GM12878 (cell line): ENCODE measurements at regions not wholly inside any gene's neighbourhood (a gene's known extent, or its start where the extent isn't known, plus 50 kb on each side); places are given as distances from the start of the nearest gene placed in this dataset.

Experiments
- ATAC-seq: fragments of 200-7000 bp; cut with Tn5 transposase; 3 replicates; pipeline ENCODE4 v1.9.1; 2020; ENCODE audit warnings: mild to moderate bottlenecking, moderate library complexity
- BruUV-seq: library from RNA; stranded (reverse); fragments of 400-500 nt; replicated peaks from 2 replicates; lab custom pipeline; 2021; lab: Mats Ljungman, UMichigan
- CTCF ChIA-PET: fragments of 300-600 bp; sonication (Branson Sonifier 250); formaldehyde crosslinking; extraction: SDS; loops from one replicate; lab custom pipeline; 2021; ENCODE audit warnings: inconsistent platforms; lab: Yijun Ruan, JAX
- POLR2A ChIA-PET: fragments of 350-600 bp; formaldehyde crosslinking; extraction: SDS; loops from one replicate; lab custom pipeline; 2021; ENCODE audit warnings: inconsistent platforms; lab: Charles Lee
- RAD21 ChIA-PET: fragments of 300-600 bp; sonication (Branson Sonifier 250); formaldehyde crosslinking; loops from one replicate; lab custom pipeline; 2023; ENCODE audit warnings: antibody characterized with exemption; ENCODE audit not compliant: unreplicated experiment; lab: Charles Lee
- SMC1A ChIA-PET: fragments of 300-600 bp; sonication (Branson Sonifier 250); formaldehyde crosslinking; loops from one replicate; lab custom pipeline; 2023; ENCODE audit not compliant: unreplicated experiment, uncharacterized antibody; lab: Charles Lee
- DNase-seq: peaks from one replicate; pipeline ENCODE4 v3.0.0-alpha.2; 2011; ENCODE audit warnings: low read depth, low spot score
- FAIRE-seq: peaks from 3 replicates; lab custom pipeline; 2011; peaks lifted over from hg19 to GRCh38; lab: Jason Lieb, UNC
- H2AFZ ChIP-seq: 2 replicates; pipeline ENCODE4 v1.6.0; 2011; ENCODE audit warnings: low read depth, low read length, control low read depth; ENCODE audit not compliant: control insufficient read depth
- H3K27ac ChIP-seq: 2 replicates; pipeline ENCODE4 v1.5.1; 2011; ENCODE audit warnings: control low read depth; ENCODE audit not compliant: control insufficient read depth, insufficient read depth
- H3K27me3 ChIP-seq, 2 experiments: replicated peaks in 1 of 2; 2 replicates each; pipeline versions ENCODE4 v1.6.0 to v1.6.1; 2011; ENCODE audit warnings: low read length in 1 of 2; ENCODE audit not compliant: control insufficient read depth in 2 of 2, insufficient read depth in 2 of 2
- H3K36me3 ChIP-seq, 2 experiments: 2 replicates each; pipeline ENCODE4 v1.5.1; 2011; ENCODE audit warnings: low read length in 1 of 2; ENCODE audit not compliant: control insufficient read depth in 2 of 2, insufficient read depth in 2 of 2
- H3K4me1 ChIP-seq: 2 replicates; pipeline ENCODE4 v1.6.1; 2011; ENCODE audit warnings: mild to moderate bottlenecking, low read length, moderate library complexity, mixed read lengths; ENCODE audit not compliant: control insufficient read depth, insufficient read depth
- H3K4me2 ChIP-seq: 2 replicates; pipeline ENCODE4 v1.6.0; 2011; ENCODE audit warnings: control low read depth; ENCODE audit not compliant: control insufficient read depth, insufficient read depth
- H3K4me3 ChIP-seq: fragments of 200-600 bp; sonication (generic); 2 replicates; pipeline ENCODE4 v1.5.1; 2016
- H3K79me2 ChIP-seq: 2 replicates; pipeline ENCODE4 v1.6.0; 2011; ENCODE audit warnings: low read length; ENCODE audit not compliant: control insufficient read depth, insufficient read depth
- H3K9ac ChIP-seq: 2 replicates; pipeline ENCODE4 v1.8.0; 2011; ENCODE audit warnings: low read length, control low read depth, mixed read lengths; ENCODE audit not compliant: control insufficient read depth, insufficient read depth
- H3K9me3 ChIP-seq: replicated peaks from 3 replicates; pipeline ENCODE4 v1.5.1; 2011; ENCODE audit warnings: mild to moderate bottlenecking, low read length; ENCODE audit not compliant: control insufficient read depth, insufficient read depth
- H4K20me1 ChIP-seq: 2 replicates; pipeline ENCODE4 v1.6.0; 2011; ENCODE audit not compliant: control insufficient read depth, insufficient read depth
- E4F1 ChIP-seq: fragments of 450-650 bp; IDR thresholded peaks from 2 replicates; pipeline ENCODE4 v1.6.1; 2018; ENCODE audit warnings: borderline replicate concordance, mild to moderate bottlenecking; ENCODE audit not compliant: partially characterized antibody
- ETV6 ChIP-seq, 2 experiments: fragments of 450-650 bp in 1 of 2; IDR thresholded peaks in 1 of 2; conservative IDR thresholded peaks in 1 of 2; 2 replicates each; pipeline ENCODE4 v1.6.1; 2014; ENCODE audit warnings: antibody characterized with exemption in 1 of 2, borderline replicate concordance in 1 of 2, low read depth in 1 of 2, mild to moderate bottlenecking in 1 of 2, moderate library complexity in 1 of 2
- IKZF2 ChIP-seq, 2 experiments: fragments of 450-650 bp; IDR thresholded peaks; 2 replicates each; pipeline ENCODE4 v1.6.1; 2017; ENCODE audit warnings: mild to moderate bottlenecking in 2 of 2, moderate library complexity in 2 of 2
- IRF5 ChIP-seq: fragments of 450-650 bp; IDR thresholded peaks from 2 replicates; pipeline ENCODE4 v1.6.1; 2017; ENCODE audit warnings: borderline replicate concordance
- KDM1A ChIP-seq: fragments of 200-600 bp; sonication (generic); IDR thresholded peaks from 2 replicates; pipeline ENCODE4 v1.6.1; 2016; ENCODE audit warnings: borderline replicate concordance
- MTA2 ChIP-seq: fragments of 450-650 bp; IDR thresholded peaks from 2 replicates; pipeline ENCODE4 v1.6.1; 2016; ENCODE audit warnings: low read depth, mild to moderate bottlenecking, moderate library complexity
- POLR2AphosphoS2 ChIP-seq: IDR thresholded peaks from 2 replicates; pipeline ENCODE4 v1.6.1; 2011; ENCODE audit warnings: low read depth, mild to moderate bottlenecking, low read length, improper control_type of control experiment, moderate library complexity
- RBBP5 ChIP-seq: fragments of 200-600 bp; sonication (generic); conservative IDR thresholded peaks from 2 replicates; pipeline ENCODE4 v1.6.1; 2016
- STAT1 ChIP-seq: fragments of 450-650 bp; conservative IDR thresholded peaks from 2 replicates; pipeline ENCODE4 v1.6.1; 2014; ENCODE audit warnings: antibody characterized with exemption, mild to moderate bottlenecking
- TBL1XR1 ChIP-seq: IDR thresholded peaks from 2 replicates; pipeline ENCODE4 v1.6.1; 2012; ENCODE audit warnings: low read depth, low read length, improper control_type of control experiment
- YY1 ChIP-seq: IDR thresholded peaks from 2 replicates; pipeline ENCODE4 v1.6.1; 2011; ENCODE audit warnings: low read depth, mild to moderate bottlenecking, low read length
- ZBED1 ChIP-seq: IDR thresholded peaks from 2 replicates; pipeline ENCODE4 v1.6.1; 2016; ENCODE audit warnings: borderline replicate concordance
- ZNF384 ChIP-seq: IDR thresholded peaks from 2 replicates; pipeline ENCODE4 v1.6.1; 2012; ENCODE audit warnings: low read depth, mild to moderate bottlenecking, low read length, improper control_type of control experiment, borderline replicate concordance
- WGBS: methylation state at CpG from one replicate; pipeline ENCODE4 v1.1.6; 2016; ENCODE audit warnings: low lambda C conversion rate; ENCODE audit not compliant: insufficient replicate concordance, insufficient coverage; ENCODE audit errors: missing lambda C conversion rate; 5-methylcytosine and 5-hydroxymethylcytosine counted together
- in situ Hi-C: fragments of 300-500 bp; cut with MboI; formaldehyde crosslinking; loops from 9 replicates; pipeline ENCODE4 v1.14.3; 2018; ENCODE audit warnings: mixed read lengths
- intact Hi-C: fragments of 100-400 bp; cut with micrococcal nuclease; formaldehyde crosslinking; loops from one replicate; pipeline ENCODE4 v1.14.2; 2022; ENCODE audit not compliant: unreplicated experiment

GRCh38 chr3:13718436-13718835, 161.4 kb downstream of the WNT7A start:
- no peak overlapping the region for H3K27ac ChIP-seq
- in situ Hi-C loops = no loop called here
- no peak for FAIRE-seq

GRCh38 chr3:13718000-13718399, 161.9 kb downstream of the WNT7A start:
- Histone ChIP-seq H3K9me3 (no peaks in the 10 kb centered on the region; the same call in 2 of the 3 replicates), H4K20me1 (no peaks in the 10 kb centered on the region), H3K4me2 (no peak overlapping the region), H3K9ac (no peak overlapping the region), H3K79me2 (no peaks in the 10 kb centered on the region), H2AFZ (no peak overlapping the region), H3K27ac (no peak overlapping the region), H3K36me3 (no peaks in the 10 kb centered on the region), H3K4me1 (no peaks in the 10 kb centered on the region), H3K27me3 (no peaks in the 10 kb centered on the region), H3K4me3 (no peak overlapping the region)
- 16% methylated on average over 2 of the region's 2 CpGs for WGBS
- RAD21 ChIA-PET = no interaction called here
- POLR2A ChIA-PET = no interaction called here
- ATAC-seq = no peak
- intact Hi-C loops = no loop called here
- CTCF ChIA-PET = no interaction called here
- no peak for FAIRE-seq
- no TSS peak for BruUV-seq
- SMC1A ChIA-PET = interaction anchor here (0.6 kb wide), 1 partner anchor 100 kb away, joined by 3 read pairs; no protein-coding TSS in a partner anchor
- DNase-seq = no peak
- no peak for TF ChIP-seq E4F1
- no peak for TF ChIP-seq ZBED1
- no peak for TF ChIP-seq POLR2AphosphoS2
- no peak for TF ChIP-seq ZNF384
- no peak for TF ChIP-seq STAT1
- TF ChIP-seq IKZF2 (IDR thresholded peaks at IDR 0.05) = no peak
- no peak for TF ChIP-seq KDM1A
- no peak for TF ChIP-seq YY1
- in situ Hi-C loops = no loop called here

More at GRCh38 chr3:13718436-13718835, 161.4 kb downstream of the WNT7A start:
- H4K20me1 ChIP-seq = no peaks in the 10 kb centered on the region
- H3K36me3 ChIP-seq = no peaks in the 10 kb centered on the region
- CTCF ChIA-PET = no interaction called here
- no peak for TF ChIP-seq ETV6 (conservative IDR thresholded peaks at IDR 0.05 in 1 of 2, IDR thresholded peaks at IDR 0.05 in 1 of 2; ENCODE audit: borderline replicate concordance in 1 of 2, low read depth in 1 of 2)
- no peak for TF ChIP-seq TBL1XR1
- TF ChIP-seq IRF5 = no peak
- no peak for TF ChIP-seq MTA2
- no peak for TF ChIP-seq RBBP5
- TF ChIP-seq, all 136 proteins: peak for 0
- H3K4me1 ChIP-seq = no peaks in the 10 kb centered on the region
- ChIA-PET RAD21 (no interaction called here), POLR2A (no interaction called here), SMC1A (no interaction called here)
- H3K9me3 ChIP-seq = no peaks in the 10 kb centered on the region
- H3K4me2 ChIP-seq = no peak overlapping the region
- H2AFZ ChIP-seq = no peak overlapping the region
- no peak overlapping the region for H3K4me3 ChIP-seq
- no peaks in the 10 kb centered on the region for H3K27me3 ChIP-seq
- ATAC-seq = no peak
- 35% methylated on average over 5 of the region's 7 CpGs for WGBS
- BruUV-seq = no TSS peak
- no peak for DNase-seq
- no peaks in the 10 kb centered on the region for H3K79me2 ChIP-seq
- intact Hi-C loops = no loop called here
- no peak overlapping the region for H3K9ac ChIP-seq
